NB4 (cell line): ENCODE measurements at regions not wholly inside any gene's neighbourhood (a gene's known extent, or its start where the extent isn't known, plus 50 kb on each side); places are given as distances from the start of the nearest gene placed in this dataset.
A peak's percentile ranks its signal among the peaks of the same experiment; 100 is the strongest.

ENCODE experiments used
- DNase-seq: peaks from one replicate; pipeline ENCODE4 v3.0.0; 2010; ENCODE audit warnings: low read depth
- H3K4me3 ChIP-seq: one replicate; pipeline ENCODE4 v1.5.1; 2011; ENCODE audit warnings: mild to moderate bottlenecking, low read depth, low read length, moderate library complexity
- CTCF ChIP-seq: IDR thresholded peaks from one replicate; pipeline ENCODE4 v1.5.1; 2012; ENCODE audit warnings: low read depth, low read length
- MAX ChIP-seq: IDR thresholded peaks from 2 replicates; pipeline ENCODE4 v1.6.1; 2011; ENCODE audit warnings: low read depth, low read length
- MYC ChIP-seq: IDR thresholded peaks from 2 replicates; pipeline ENCODE4 v1.6.1; 2011; ENCODE audit warnings: low read depth, low read length
- POLR2A ChIP-seq: IDR thresholded peaks from 2 replicates; pipeline ENCODE4 v1.6.1; 2011; ENCODE audit warnings: mild to moderate bottlenecking; ENCODE audit not compliant: insufficient read length; ENCODE audit errors: extremely low read depth

GRCh38 chr4:46649390-46649789 lies 259.5 kb upstream of the GABRA2 start:
- H3K4me3 ChIP-seq = no peak overlapping the region
- DNase-seq = no peak
- TF ChIP-seq CTCF = no peak
- no peak for TF ChIP-seq MYC
- TF ChIP-seq POLR2A = no peak
- no peak for TF ChIP-seq MAX

GRCh38 chr4:46648088-46648744 lies 258.3 kb upstream of the GABRA2 start:
- no peak overlapping the region for H3K4me3 ChIP-seq
- DNase-seq = peak; percentile 69
- 0 out of 2 replicates have a peak, but pooled peaks have one; percentile 30 for TF ChIP-seq MAX
- peak; percentile 90 for TF ChIP-seq CTCF
- no peak for TF ChIP-seq MYC

GRCh38 chr4:46645126-46645525 lies 255.2 kb upstream of the GABRA2 start:
- DNase-seq = no peak
- H3K4me3 ChIP-seq = no peak overlapping the region
- no peak for TF ChIP-seq MYC
- TF ChIP-seq CTCF = no peak
- TF ChIP-seq POLR2A = no peak
- no peak for TF ChIP-seq MAX
